ENCODE measurements at regions not wholly inside any gene's neighbourhood (a gene's known extent, or its start where the extent isn't known, plus 50 kb on each side); places are given as distances from the start of the nearest gene placed in this dataset.

DNA sequence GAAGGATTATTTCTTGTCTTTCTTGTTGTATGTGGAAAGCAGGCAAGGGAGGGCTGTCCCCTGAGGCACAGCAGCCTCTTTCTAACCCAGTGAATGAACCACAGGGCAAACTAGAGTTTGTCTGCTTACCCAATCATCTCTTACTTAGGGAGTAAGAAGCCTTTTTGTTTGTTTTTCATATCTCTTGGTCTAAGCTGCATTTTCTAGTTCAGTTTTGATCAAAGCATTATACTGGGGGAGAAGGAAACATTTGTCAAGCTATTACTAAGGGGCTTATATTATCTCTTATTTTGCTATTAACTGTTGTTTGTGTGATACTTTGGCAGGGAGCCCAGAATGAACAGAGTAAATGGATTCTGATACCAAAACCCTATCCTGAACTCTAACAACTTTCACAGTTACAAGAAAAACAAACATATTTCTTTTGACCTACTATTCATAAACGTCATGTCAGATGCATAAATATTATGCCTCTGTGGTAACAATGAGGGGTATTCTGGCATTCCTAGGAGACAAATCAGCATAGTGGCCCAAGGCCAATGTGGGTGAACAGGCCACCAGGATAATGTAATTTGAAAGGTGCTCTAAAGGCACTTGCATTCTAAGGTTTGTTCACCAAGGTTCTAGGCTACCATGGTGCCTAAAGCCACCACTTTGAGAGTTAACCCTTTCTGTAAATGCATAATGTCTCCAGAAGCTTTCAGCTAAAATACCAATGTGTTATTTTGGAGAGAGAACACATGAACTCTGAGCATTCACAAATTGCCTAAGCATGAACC, 271.6 kb upstream of the ZPLD1 start:
- DNase-seq (ENCODE audit: low read depth in 1 of 2, low spot score in 1 of 2) = no peak
- no peak overlapping the region for H3K27ac ChIP-seq (replicated peaks)

GRCh38 chr3:102163818-102164154, 271.0 kb upstream of the ZPLD1 start:
- Histone ChIP-seq H3K27me3 (ENCODE audit: insufficient read depth, poor library complexity, severe bottlenecking) (no peaks in the 10 kb centered on the region), H3K27ac (replicated peaks) (no peak overlapping the region), H3K4me3 (replicated peaks; ENCODE audit: insufficient read depth, low read length) (no peak overlapping the region)
- TF ChIP-seq POLR2AphosphoS5 (IDR thresholded peaks at IDR 0.05; ENCODE audit: low read depth) = no peak
- TF ChIP-seq, protein P1, sequence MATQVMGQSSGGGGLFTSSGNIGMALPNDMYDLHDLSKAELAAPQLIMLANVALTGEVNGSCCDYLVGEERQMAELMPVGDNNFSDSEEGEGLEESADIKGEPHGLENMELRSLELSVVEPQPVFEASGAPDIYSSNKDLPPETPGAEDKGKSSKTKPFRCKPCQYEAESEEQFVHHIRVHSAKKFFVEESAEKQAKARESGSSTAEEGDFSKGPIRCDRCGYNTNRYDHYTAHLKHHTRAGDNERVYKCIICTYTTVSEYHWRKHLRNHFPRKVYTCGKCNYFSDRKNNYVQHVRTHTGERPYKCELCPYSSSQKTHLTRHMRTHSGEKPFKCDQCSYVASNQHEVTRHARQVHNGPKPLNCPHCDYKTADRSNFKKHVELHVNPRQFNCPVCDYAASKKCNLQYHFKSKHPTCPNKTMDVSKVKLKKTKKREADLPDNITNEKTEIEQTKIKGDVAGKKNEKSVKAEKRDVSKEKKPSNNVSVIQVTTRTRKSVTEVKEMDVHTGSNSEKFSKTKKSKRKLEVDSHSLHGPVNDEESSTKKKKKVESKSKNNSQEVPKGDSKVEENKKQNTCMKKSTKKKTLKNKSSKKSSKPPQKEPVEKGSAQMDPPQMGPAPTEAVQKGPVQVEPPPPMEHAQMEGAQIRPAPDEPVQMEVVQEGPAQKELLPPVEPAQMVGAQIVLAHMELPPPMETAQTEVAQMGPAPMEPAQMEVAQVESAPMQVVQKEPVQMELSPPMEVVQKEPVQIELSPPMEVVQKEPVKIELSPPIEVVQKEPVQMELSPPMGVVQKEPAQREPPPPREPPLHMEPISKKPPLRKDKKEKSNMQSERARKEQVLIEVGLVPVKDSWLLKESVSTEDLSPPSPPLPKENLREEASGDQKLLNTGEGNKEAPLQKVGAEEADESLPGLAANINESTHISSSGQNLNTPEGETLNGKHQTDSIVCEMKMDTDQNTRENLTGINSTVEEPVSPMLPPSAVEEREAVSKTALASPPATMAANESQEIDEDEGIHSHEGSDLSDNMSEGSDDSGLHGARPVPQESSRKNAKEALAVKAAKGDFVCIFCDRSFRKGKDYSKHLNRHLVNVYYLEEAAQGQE (IDR thresholded peaks at IDR 0.05; ENCODE audit: insufficient replicate concordance, low read depth) = no peak
- no peak for TF ChIP-seq SPI1 (IDR thresholded peaks at IDR 0.05; ENCODE audit: borderline replicate concordance, low read depth)
- TF ChIP-seq CTCF (IDR thresholded peaks at IDR 0.05; ENCODE audit: insufficient read depth, low read length) = no peak
- no peak for TF ChIP-seq GABPA (IDR thresholded peaks at IDR 0.05; ENCODE audit: low read depth)
- DNase-seq (ENCODE audit: low read depth in 1 of 2, low spot score in 1 of 2) = no peak

More for the DNA sequence above, 271.6 kb upstream of the ZPLD1 start:
- no peak overlapping the region for H3K4me3 ChIP-seq (replicated peaks; ENCODE audit: insufficient read depth, low read length)
- H3K27me3 ChIP-seq (ENCODE audit: insufficient read depth, poor library complexity, severe bottlenecking) = no peaks in the 10 kb centered on the region
- TF ChIP-seq SPI1 (IDR thresholded peaks at IDR 0.05; ENCODE audit: borderline replicate concordance, low read depth) = no peak
- TF ChIP-seq CTCF (IDR thresholded peaks at IDR 0.05; ENCODE audit: insufficient read depth, low read length) = no peak
- TF ChIP-seq POLR2AphosphoS5 (IDR thresholded peaks at IDR 0.05; ENCODE audit: low read depth) = no peak
- TF ChIP-seq, protein P1 (IDR thresholded peaks at IDR 0.05; ENCODE audit: insufficient replicate concordance, low read depth) = no peak
- TF ChIP-seq GABPA (IDR thresholded peaks at IDR 0.05; ENCODE audit: low read depth) = no peak

DNA sequence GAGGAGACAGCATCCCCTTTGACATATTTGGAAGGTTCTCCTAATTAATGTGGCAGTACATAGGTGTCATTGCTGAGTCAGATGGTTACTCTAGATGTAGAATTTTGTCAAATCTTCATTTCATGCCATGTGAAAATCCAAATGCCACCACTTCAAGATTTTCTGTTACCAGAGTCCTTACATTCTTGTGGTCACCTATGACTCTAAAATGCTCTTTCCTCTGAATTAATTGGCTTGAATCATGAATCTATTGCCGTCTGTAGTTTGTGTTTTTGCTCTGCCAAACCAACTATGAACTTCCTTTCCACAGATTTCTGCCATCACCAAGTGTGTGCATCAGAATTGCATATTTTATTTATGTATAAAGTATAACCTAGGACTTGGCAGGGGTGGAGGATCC, 269.4 kb upstream of the ZPLD1 start:
- TF ChIP-seq POLR2AphosphoS5 (IDR thresholded peaks at IDR 0.05; ENCODE audit: low read depth) (no peak), GABPA (IDR thresholded peaks at IDR 0.05; ENCODE audit: low read depth) (no peak), CTCF (IDR thresholded peaks at IDR 0.05; ENCODE audit: insufficient read depth, low read length) (no peak), SPI1 (IDR thresholded peaks at IDR 0.05; ENCODE audit: borderline replicate concordance, low read depth) (no peak)
- TF ChIP-seq, protein P1 (IDR thresholded peaks at IDR 0.05; ENCODE audit: insufficient replicate concordance, low read depth) = no peak
- Histone ChIP-seq H3K27me3 (ENCODE audit: insufficient read depth, poor library complexity, severe bottlenecking) (no peaks in the 10 kb centered on the region), H3K4me3 (replicated peaks; ENCODE audit: insufficient read depth, low read length) (no peak overlapping the region), H3K27ac (replicated peaks) (no peak overlapping the region)
- DNase-seq (ENCODE audit: low read depth in 1 of 2, low spot score in 1 of 2) = no peak

Data from HL-60 (cell line).